SK-N-SH treated with all-trans-retinoic acid at 6 μM for 48 hours (cell line): ENCODE measurements at regions not wholly inside any gene's neighbourhood (a gene's known extent, or its start where the extent isn't known, plus 50 kb on each side); places are given as distances from the start of the nearest gene placed in this dataset.

Experiments
- CREB5 ChIP-seq: fragments of 250-450 bp; sonication (Bioruptor Pico); IDR thresholded peaks from 2 replicates; pipeline ENCODE4 v1.5.1; 2020; ENCODE audit warnings: low read depth, mild to moderate bottlenecking, moderate library complexity
- PPARA ChIP-seq: fragments of 250-450 bp; sonication (Bioruptor Pico); IDR thresholded peaks from 2 replicates; pipeline ENCODE4 v1.5.0; 2020; ENCODE audit warnings: mild to moderate bottlenecking, borderline replicate concordance
- ZC3H10 ChIP-seq: fragments of 250-450 bp; sonication (Bioruptor Pico); IDR thresholded peaks from 2 replicates; pipeline ENCODE4 v1.5.1; 2021; ENCODE audit warnings: mild to moderate bottlenecking, moderate library complexity
- ZFP3 ChIP-seq: fragments of 250-450 bp; sonication (Bioruptor Pico); IDR thresholded peaks from 2 replicates; pipeline ENCODE4 v1.5.0; 2020; ENCODE audit warnings: mild to moderate bottlenecking, moderate library complexity
- ZFP30 ChIP-seq: fragments of 450-650 bp; formaldehyde crosslinking; IDR thresholded peaks from 2 replicates; pipeline ENCODE4 v1.5.0; 2022; ENCODE audit warnings: mild to moderate bottlenecking, moderate library complexity
- ZNF8 ChIP-seq: fragments of 450-650 bp; formaldehyde crosslinking; IDR thresholded peaks from 2 replicates; pipeline ENCODE4 v1.5.0; 2020; ENCODE audit warnings: mild to moderate bottlenecking, moderate library complexity

GRCh38 chr9:108696156-108696555 lies 159.6 kb downstream of the ACTL7B start:
- TF ChIP-seq ZC3H10 (CRISPR knock-in tag) (no peak), ZNF8 (CRISPR knock-in tag) (no peak), ZFP3 (CRISPR knock-in tag) (no peak), PPARA (no peak), CREB5 (no peak), ZFP30 (CRISPR knock-in tag) (no peak)
